ENCODE measurements at regions not wholly inside any gene's neighbourhood (a gene's known extent, or its start where the extent isn't known, plus 50 kb on each side); places are given as distances from the start of the nearest gene placed in this dataset.
A peak's percentile ranks its signal among the peaks of the same experiment; 100 is the strongest.

- no peak for DNase-seq (ENCODE audit: low read depth in 2 of 2)
Observed at GRCh38 chr2:75808793-75809535, 98.2 kb upstream of the GCFC2 start.

GRCh38 chr2:75807992-75808391 is 97.3 kb upstream of the GCFC2 start:
- no peak for DNase-seq (ENCODE audit: low read depth in 2 of 2)

GRCh38 chr2:75801234-75801982 is 90.7 kb upstream of the GCFC2 start:
- DNase-seq (ENCODE audit: low read depth in 2 of 2), result no peak

GRCh38 chr2:75800456-75800855 is 89.7 kb upstream of the GCFC2 start:
- no peak for DNase-seq (ENCODE audit: low read depth in 2 of 2)

GRCh38 chr2:75799859-75800258 is 89.1 kb upstream of the GCFC2 start:
- no peak for DNase-seq (ENCODE audit: low read depth in 2 of 2)

GRCh38 chr2:75798569-75798968 is 87.9 kb upstream of the GCFC2 start:
- no peak for DNase-seq (ENCODE audit: low read depth in 2 of 2)

GRCh38 chr2:75792996-75793395 is 82.3 kb upstream of the GCFC2 start:
- DNase-seq (ENCODE audit: low read depth in 2 of 2), result no peak

- no peak for DNase-seq (ENCODE audit: low read depth in 2 of 2)
Observed at GRCh38 chr2:75792146-75792545, 81.4 kb upstream of the GCFC2 start.

- no peak for DNase-seq (ENCODE audit: low read depth in 2 of 2)
Observed at GRCh38 chr2:75790814-75791467, 80.2 kb upstream of the GCFC2 start.

- no peak for DNase-seq (ENCODE audit: low read depth in 2 of 2)
Observed at GRCh38 chr2:75790121-75790813, 79.6 kb upstream of the GCFC2 start.

- DNase-seq (ENCODE audit: low read depth in 2 of 2), result no peak
Observed at GRCh38 chr2:75788902-75789301, 78.2 kb upstream of the GCFC2 start.

- DNase-seq (ENCODE audit: low read depth in 2 of 2), result no peak
Observed at GRCh38 chr2:75788154-75788553, 77.4 kb upstream of the GCFC2 start.

GRCh38 chr2:75787532-75788132 is 76.9 kb upstream of the GCFC2 start:
- DNase-seq (ENCODE audit: low read depth in 2 of 2), result peak in 1 of 2 experiments; percentile 3

GRCh38 chr2:75775311-75775823 is 64.7 kb upstream of the GCFC2 start:
- DNase-seq (ENCODE audit: low read depth in 2 of 2), result no peak

GRCh38 chr2:75772908-75773630 is 62.4 kb upstream of the GCFC2 start:
- DNase-seq (ENCODE audit: low read depth in 2 of 2), result no peak

GRCh38 chr2:75765798-75766197 is 55.1 kb upstream of the GCFC2 start:
- DNase-seq (ENCODE audit: low read depth in 2 of 2), result no peak

GRCh38 chr2:75764611-75765010 is 53.9 kb upstream of the GCFC2 start:
- no peak for DNase-seq (ENCODE audit: low read depth in 2 of 2)
